Liver (tissue), 8 donors: ENCODE measurements at regions not wholly inside any gene's neighbourhood (a gene's known extent, or its start where the extent isn't known, plus 50 kb on each side); places are given as distances from the start of the nearest gene placed in this dataset.

Experiments used
- DNase-seq: peaks from one replicate; pipeline ENCODE4 v3.0.0-alpha.2; 2017; ENCODE audit warnings: low spot score
- H3K27ac ChIP-seq, 2 donors: one replicate each; pipeline ENCODE4 v1.7.0; 2013; ENCODE audit warnings: inconsistent platforms in 2 of 2, low read length in 2 of 2, control low read depth in 1 of 2, low read depth in 1 of 2, mild to moderate bottlenecking in 1 of 2
- H3K27me3 ChIP-seq, 4 donors: one replicate each; pipeline versions ENCODE4 v1.6.1 to v1.7.0; 2013; ENCODE audit warnings: low read length in 3 of 4, inconsistent platforms in 1 of 4, mild to moderate bottlenecking in 1 of 4, moderate library complexity in 1 of 4; ENCODE audit not compliant: control insufficient read depth in 4 of 4, insufficient read depth in 4 of 4
- H3K36me3 ChIP-seq, 4 donors: one replicate each; pipeline versions ENCODE4 v1.6.1 to v1.7.0; 2013; ENCODE audit warnings: low read length in 3 of 4, mild to moderate bottlenecking in 3 of 4, low read depth in 1 of 4, moderate library complexity in 1 of 4; ENCODE audit not compliant: control insufficient read depth in 4 of 4, insufficient read depth in 3 of 4
- H3K4me1 ChIP-seq, 4 donors: one replicate each; pipeline versions ENCODE4 v1.6.1 to v1.7.0; 2013; ENCODE audit warnings: low read length in 3 of 4, mild to moderate bottlenecking in 3 of 4, moderate library complexity in 1 of 4; ENCODE audit not compliant: control insufficient read depth in 4 of 4, insufficient read depth in 4 of 4
- H3K4me3 ChIP-seq, 3 donors: one replicate each; pipeline versions ENCODE4 v1.6.1 to v1.7.0; 2013; ENCODE audit warnings: low read length in 3 of 3, control low read depth in 1 of 3, low read depth in 1 of 3, mild to moderate bottlenecking in 1 of 3
- H3K9ac ChIP-seq, 2 donors: one replicate each; pipeline ENCODE4 v1.7.0; 2013; ENCODE audit warnings: low read length in 2 of 2, mild to moderate bottlenecking in 2 of 2, moderate library complexity in 2 of 2, control low read depth in 1 of 2, low read depth in 1 of 2
- H3K9me3 ChIP-seq, 4 donors: one replicate each; pipeline versions ENCODE4 v1.6.1 to v1.7.0; 2013; ENCODE audit warnings: low read length in 3 of 4; ENCODE audit not compliant: control insufficient read depth in 4 of 4
- ATF3 ChIP-seq: IDR thresholded peaks from 2 replicates; pipeline ENCODE4 v1.6.1; 2016; ENCODE audit warnings: antibody characterized with exemption
- CTCF ChIP-seq: fragments of 150-350 bp; IDR thresholded peaks from 2 replicates; pipeline ENCODE4 v1.5.1; 2017; ENCODE audit warnings: improper control_type of control experiment, low read depth, low read length; ENCODE audit not compliant: missing input control
- EGR1 ChIP-seq, 2 donors: IDR thresholded peaks; 2 replicates each; pipeline ENCODE4 v1.6.1; 2016 to 2018; ENCODE audit warnings: antibody characterized with exemption in 2 of 2, low read depth in 2 of 2
- FOXA1 ChIP-seq: IDR thresholded peaks from 2 replicates; pipeline ENCODE4 v1.6.1; 2016; ENCODE audit warnings: antibody characterized with exemption
- GABPA ChIP-seq, 2 donors: IDR thresholded peaks in 1 of 2; conservative IDR thresholded peaks in 1 of 2; 2 replicates each; pipeline ENCODE4 v1.6.1; 2016; ENCODE audit warnings: antibody characterized with exemption in 2 of 2, mild to moderate bottlenecking in 1 of 2, moderate library complexity in 1 of 2
- HNF4A ChIP-seq, 2 donors: conservative IDR thresholded peaks; 2 replicates each; pipeline ENCODE4 v1.6.1; 2016; ENCODE audit warnings: antibody characterized with exemption in 2 of 2, mild to moderate bottlenecking in 2 of 2
- HNF4G ChIP-seq: IDR thresholded peaks from 2 replicates; pipeline ENCODE4 v1.6.1; 2016; ENCODE audit warnings: antibody characterized with exemption
- JUND ChIP-seq, 2 donors: IDR thresholded peaks; 2 replicates each; pipeline ENCODE4 v1.6.1; 2016; ENCODE audit warnings: antibody characterized with exemption in 2 of 2
- MAX ChIP-seq: IDR thresholded peaks from 2 replicates; pipeline ENCODE4 v1.6.1; 2016; ENCODE audit warnings: antibody characterized with exemption
- NR2F2 ChIP-seq: IDR thresholded peaks from 2 replicates; pipeline ENCODE4 v1.6.1; 2016; ENCODE audit warnings: antibody characterized with exemption
- RAD21 ChIP-seq, 2 donors: IDR thresholded peaks; 2 replicates each; pipeline ENCODE4 v1.6.1; 2016; ENCODE audit warnings: antibody characterized with exemption in 2 of 2, mild to moderate bottlenecking in 2 of 2
- REST ChIP-seq: IDR thresholded peaks from 2 replicates; pipeline ENCODE4 v1.6.1; 2016; ENCODE audit warnings: antibody characterized with exemption, mild to moderate bottlenecking
- RXRA ChIP-seq, 2 donors: IDR thresholded peaks; 2 replicates each; pipeline ENCODE4 v1.6.1; 2017 to 2018; ENCODE audit warnings: antibody characterized with exemption in 2 of 2, mild to moderate bottlenecking in 1 of 2
- SP1 ChIP-seq: IDR thresholded peaks from 2 replicates; pipeline ENCODE4 v1.6.1; 2018; ENCODE audit warnings: antibody characterized with exemption, mild to moderate bottlenecking
- YY1 ChIP-seq: IDR thresholded peaks from 2 replicates; pipeline ENCODE4 v1.6.1; 2016; ENCODE audit warnings: antibody characterized with exemption, mild to moderate bottlenecking
- WGBS: extraction: QIAGEN DNeasy Blood & Tissue Kit; methylation state at CpG from one replicate; pipeline ENCODE4 v1.1.7; 2013; 5-methylcytosine and 5-hydroxymethylcytosine counted together
- donor health status: healthy.
- donor health status: healthy.
- donor health status: healthy.
- donor health status: healthy.
- donor health status: healthy.

GRCh38 chr9:136611606-136612005 is 51.1 kb upstream of the EGFL7 start:
- peaks cover 2 to 12% (median 7%) of the 10 kb centered on the region in 4 donors for H3K4me1 ChIP-seq
- TF ChIP-seq ATF3 (no peak), JUND (IDR thresholded peaks at IDR 0.05) (no peak), SP1 (no peak), CTCF (no peak), MAX (no peak), HNF4G (no peak), RAD21 (IDR thresholded peaks at IDR 0.05) (no peak), EGR1 (IDR thresholded peaks at IDR 0.05; ENCODE audit: low read depth in 2 of 2) (no peak), NR2F2 (no peak), RXRA (IDR thresholded peaks at IDR 0.05) (no peak)
- H3K27me3 ChIP-seq = no peaks in the 10 kb centered on the region
- H3K9ac ChIP-seq = no peak overlapping the region
- no peak overlapping the region for H3K4me3 ChIP-seq
- H3K27ac ChIP-seq = no peak overlapping the region
- 93% methylated on average over 24 of the region's 24 CpGs for WGBS
- H3K9me3 ChIP-seq = no peaks in the 10 kb centered on the region
- no peak for DNase-seq
- no peaks in the 10 kb centered on the region for H3K36me3 ChIP-seq

- 84% methylated on average over 11 of the region's 11 CpGs for WGBS
These were observed 51.6 kb upstream of the EGFL7 start for GRCh38 chr9:136611119-136611518.

More at GRCh38 chr9:136611119-136611518, 51.6 kb upstream of the EGFL7 start:
- no peak overlapping the region for H3K4me3 ChIP-seq
- TF ChIP-seq ATF3 = no peak
- no peak for TF ChIP-seq GABPA (IDR thresholded peaks at IDR 0.05 in 1 of 2, conservative IDR thresholded peaks at IDR 0.05 in 1 of 2)
- no peak for TF ChIP-seq MAX
- TF ChIP-seq EGR1 (IDR thresholded peaks at IDR 0.05; ENCODE audit: low read depth in 2 of 2) = no peak
- TF ChIP-seq REST = no peak
- TF ChIP-seq HNF4A (conservative IDR thresholded peaks at IDR 0.05) = no peak
- TF ChIP-seq JUND (IDR thresholded peaks at IDR 0.05) = no peak
- no peak for TF ChIP-seq RXRA (IDR thresholded peaks at IDR 0.05)
- no peak for TF ChIP-seq SP1
- no peak for TF ChIP-seq FOXA1
- TF ChIP-seq YY1 = no peak
- no peak for DNase-seq
- H3K36me3 ChIP-seq = no peaks in the 10 kb centered on the region
- H3K9ac ChIP-seq = no peak overlapping the region
- H3K27ac ChIP-seq = no peak overlapping the region
- H3K9me3 ChIP-seq = no peaks in the 10 kb centered on the region
- no peaks in the 10 kb centered on the region for H3K27me3 ChIP-seq
- H3K4me1 ChIP-seq = peaks cover 2 to 12% (median 7%) of the 10 kb centered on the region in 4 donors
